ENCODE measurements at regions not wholly inside any gene's neighbourhood (a gene's known extent, or its start where the extent isn't known, plus 50 kb on each side); places are given as distances from the start of the nearest gene placed in this dataset.

DNA sequence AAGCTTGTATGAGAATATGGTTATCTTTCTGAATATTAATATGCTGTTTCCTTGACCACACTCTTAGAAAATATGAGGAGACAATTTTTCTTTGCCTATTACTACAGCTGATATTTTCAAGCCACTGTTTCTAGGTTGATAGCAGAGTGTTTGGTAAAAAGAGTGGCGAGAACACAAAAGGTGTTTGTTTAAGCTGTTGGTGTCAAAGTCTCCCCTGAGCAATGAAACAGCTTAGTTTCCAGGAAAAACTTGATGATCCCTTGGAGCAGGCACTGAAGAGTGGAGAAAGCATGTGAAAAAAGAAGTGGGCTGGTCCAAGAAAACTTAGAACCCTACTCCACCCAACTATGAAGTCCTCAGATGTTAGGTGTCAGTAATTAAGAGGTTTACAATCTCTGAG lies 182.7 kb downstream of the TFAP2B start:
- TF ChIP-seq GATA2 (IDR thresholded peaks at IDR 0.05; ENCODE audit: low read depth, low read length) (no peak), GATA3 (IDR thresholded peaks at IDR 0.05; ENCODE audit: low read depth, low read length) (no peak)

Measured in SH-SY5Y (cell line).